GM12878 (cell line): ENCODE measurements at regions not wholly inside any gene's neighbourhood (a gene's known extent, or its start where the extent isn't known, plus 50 kb on each side); places are given as distances from the start of the nearest gene placed in this dataset.

Experiments used
- CBFB ChIP-seq: IDR thresholded peaks from 2 replicates; pipeline ENCODE4 v1.6.1; 2016; ENCODE audit warnings: antibody characterized with exemption, low read depth
- CTCF ChIP-seq, 3 experiments: IDR thresholded peaks in 2 of 3; conservative IDR thresholded peaks in 1 of 3; 2 replicates each; pipeline ENCODE4 v1.5.1; 2011; ENCODE audit warnings: low read depth in 3 of 3, low read length in 3 of 3, mild to moderate bottlenecking in 3 of 3, control low read depth in 2 of 3, moderate library complexity in 2 of 3, inconsistent platforms in 1 of 3, mixed read lengths in 1 of 3; ENCODE audit not compliant: control insufficient read depth in 2 of 3, insufficient read depth in 1 of 3; ENCODE audit errors: extremely low read depth in 1 of 3
- EP300 ChIP-seq, 2 experiments: fragments of 150-350 bp in 1 of 2; IDR thresholded peaks; 2 replicates each; pipeline ENCODE4 v1.6.1; 2011 to 2012; ENCODE audit warnings: low read depth in 2 of 2, low read length in 2 of 2, borderline replicate concordance in 1 of 2, improper control_type of control experiment in 1 of 2, inconsistent platforms in 1 of 2; ENCODE audit not compliant: control insufficient read depth in 1 of 2
- FOS ChIP-seq: IDR thresholded peaks from 3 replicates; pipeline ENCODE4 v1.6.1; 2011; ENCODE audit warnings: borderline replicate concordance; ENCODE audit not compliant: insufficient read length; ENCODE audit errors: extremely low read depth
- GABPA ChIP-seq: IDR thresholded peaks from 2 replicates; pipeline ENCODE4 v1.6.1; 2014; ENCODE audit warnings: antibody characterized with exemption, low read depth, mild to moderate bottlenecking, inconsistent platforms
- JUND ChIP-seq: IDR thresholded peaks from 2 replicates; pipeline ENCODE4 v1.6.1; 2012; ENCODE audit warnings: low read depth, mild to moderate bottlenecking, low read length, improper control_type of control experiment, moderate library complexity
- NFYA ChIP-seq: IDR thresholded peaks from 2 replicates; pipeline ENCODE4 v1.6.1; 2011; ENCODE audit warnings: low read depth, mild to moderate bottlenecking, low read length, improper control_type of control experiment, borderline replicate concordance
- POLR2A ChIP-seq: IDR thresholded peaks from 2 replicates; pipeline ENCODE4 v1.6.1; 2011; ENCODE audit warnings: low read depth, mild to moderate bottlenecking, low read length
- POLR2AphosphoS5 ChIP-seq: IDR thresholded peaks from 2 replicates; pipeline ENCODE4 v1.6.1; 2011; ENCODE audit warnings: mild to moderate bottlenecking, low read length, inconsistent platforms
- SMARCA5 ChIP-seq: fragments of 450-650 bp; IDR thresholded peaks from 2 replicates; pipeline ENCODE4 v1.6.1; 2017; ENCODE audit warnings: mild to moderate bottlenecking
- TARDBP ChIP-seq: IDR thresholded peaks from 2 replicates; pipeline ENCODE4 v1.6.1; 2016; ENCODE audit warnings: borderline replicate concordance
- USF2 ChIP-seq: IDR thresholded peaks from 2 replicates; pipeline ENCODE4 v1.6.1; 2011; ENCODE audit warnings: low read depth, low read length, improper control_type of control experiment, borderline replicate concordance

DNA sequence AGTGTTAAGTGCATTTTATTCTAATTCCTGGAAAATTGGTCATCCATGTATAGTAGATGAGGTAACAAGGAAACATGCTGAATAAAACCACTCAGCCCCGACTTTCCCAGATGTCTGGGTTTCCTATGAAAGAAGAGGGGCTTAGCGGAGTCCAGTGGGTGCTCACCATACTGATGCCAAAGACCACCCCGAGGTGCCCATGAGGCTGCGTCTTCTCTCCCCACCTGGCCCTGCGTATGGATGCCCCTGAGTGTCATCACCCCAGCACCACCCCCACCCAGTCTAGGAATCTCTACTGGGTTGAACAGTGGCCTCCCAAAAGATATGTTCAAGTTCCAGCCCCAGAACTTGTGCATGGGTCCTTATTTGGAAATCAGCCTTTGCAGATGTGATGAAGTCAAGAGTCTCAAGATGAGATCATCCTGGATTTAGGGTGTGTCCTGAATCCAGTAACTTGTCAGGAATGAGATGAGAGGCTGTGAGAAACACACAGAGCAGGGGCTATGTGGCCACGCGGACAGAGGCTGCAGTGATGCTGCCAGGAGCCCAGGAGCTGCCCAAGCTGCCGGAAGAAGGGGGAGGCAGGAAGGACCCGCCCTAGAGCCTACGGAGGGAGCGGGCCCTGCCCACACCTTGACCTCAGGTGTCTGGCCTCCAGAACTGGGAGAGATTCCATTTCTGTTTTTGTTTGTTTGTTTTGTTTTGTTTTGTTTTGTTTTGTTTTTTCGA, 124.6 kb upstream of the CDH4 start:
- no peak for TF ChIP-seq POLR2AphosphoS5
- TF ChIP-seq CTCF (IDR thresholded peaks at IDR 0.05 in 2 of 3, conservative IDR thresholded peaks at IDR 0.05 in 1 of 3; ENCODE audit: control insufficient read depth in 2 of 3, extremely low read depth in 1 of 3, insufficient read depth in 1 of 3, low read depth in 3 of 3, low read length in 3 of 3), result no peak
- TF ChIP-seq POLR2A, result no peak
- TF ChIP-seq SMARCA5, result no peak
- TF ChIP-seq CBFB, result no peak
- no peak for TF ChIP-seq NFYA
- no peak for TF ChIP-seq FOS
- no peak for TF ChIP-seq GABPA
- TF ChIP-seq EP300 (IDR thresholded peaks at IDR 0.05; ENCODE audit: borderline replicate concordance in 1 of 2, control insufficient read depth in 1 of 2, low read depth in 2 of 2, low read length in 2 of 2), result no peak
- TF ChIP-seq JUND, result no peak
- no peak for TF ChIP-seq TARDBP
- TF ChIP-seq USF2, result no peak
